Small intestine (tissue), 7 donors: ENCODE measurements at regions not wholly inside any gene's neighbourhood (a gene's known extent, or its start where the extent isn't known, plus 50 kb on each side); places are given as distances from the start of the nearest gene placed in this dataset.
"Not testable (repeated sequence)": the region's sequence is repeated elsewhere in the genome, so short reads cannot be mapped to it uniquely, and the experiment has no call there.

Experiments
- DNase-seq, 2 donors: peaks; one replicate each; pipeline versions ENCODE4 v3.0.0 to v3.0.0-alpha.2; 2013
- FAIRE-seq: peaks from 2 replicates; lab custom pipeline; 2012; peaks lifted over from hg19 to GRCh38; lab: Jason Lieb, UNC
- H3K27ac ChIP-seq, 3 donors: one replicate each; pipeline ENCODE4 v1.5.1; 2013; ENCODE audit warnings: low read length in 2 of 3, mild to moderate bottlenecking in 2 of 3, control low read depth in 1 of 3, inconsistent platforms in 1 of 3, low read depth in 1 of 3, moderate library complexity in 1 of 3
- H3K27me3 ChIP-seq, 3 donors: one replicate each; pipeline ENCODE4 v1.6.1; 2013; ENCODE audit warnings: low read length in 3 of 3, inconsistent platforms in 1 of 3; ENCODE audit not compliant: control insufficient read depth in 3 of 3, insufficient read depth in 3 of 3
- H3K36me3 ChIP-seq, 3 donors: one replicate each; pipeline ENCODE4 v1.6.1; 2013; ENCODE audit warnings: low read length in 3 of 3, inconsistent platforms in 1 of 3, low read depth in 1 of 3, mild to moderate bottlenecking in 1 of 3, moderate library complexity in 1 of 3; ENCODE audit not compliant: control insufficient read depth in 3 of 3, insufficient read depth in 2 of 3
- H3K4me1 ChIP-seq, 3 donors: one replicate each; pipeline ENCODE4 v1.6.1; 2013; ENCODE audit warnings: low read length in 2 of 3, inconsistent platforms in 1 of 3, low read depth in 1 of 3, mild to moderate bottlenecking in 1 of 3, moderate library complexity in 1 of 3; ENCODE audit not compliant: control insufficient read depth in 3 of 3, insufficient read depth in 2 of 3
- H3K4me3 ChIP-seq, 3 donors: one replicate each; pipeline ENCODE4 v1.5.1; 2013; ENCODE audit warnings: low read length in 3 of 3, control low read depth in 1 of 3, inconsistent platforms in 1 of 3, low read depth in 1 of 3, mild to moderate bottlenecking in 1 of 3, moderate library complexity in 1 of 3
- H3K9me3 ChIP-seq, 2 donors: one replicate each; pipeline ENCODE4 v1.6.1; 2013; ENCODE audit warnings: low read depth in 1 of 2, low read length in 1 of 2; ENCODE audit not compliant: control insufficient read depth in 2 of 2, insufficient read depth in 1 of 2
- WGBS, 3 donors: extraction: QIAGEN DNeasy Blood & Tissue Kit; methylation state at CpG; one replicate each; pipeline ENCODE4 v1.1.7; 2013; 5-methylcytosine and 5-hydroxymethylcytosine counted together
- donor health status: healthy with polysubstance abuse.
- donor health status: control.
- donor health status: control.
- donor health status: Bipolar disorder and iron deficiency.
- donor health status: healthy.

DNA sequence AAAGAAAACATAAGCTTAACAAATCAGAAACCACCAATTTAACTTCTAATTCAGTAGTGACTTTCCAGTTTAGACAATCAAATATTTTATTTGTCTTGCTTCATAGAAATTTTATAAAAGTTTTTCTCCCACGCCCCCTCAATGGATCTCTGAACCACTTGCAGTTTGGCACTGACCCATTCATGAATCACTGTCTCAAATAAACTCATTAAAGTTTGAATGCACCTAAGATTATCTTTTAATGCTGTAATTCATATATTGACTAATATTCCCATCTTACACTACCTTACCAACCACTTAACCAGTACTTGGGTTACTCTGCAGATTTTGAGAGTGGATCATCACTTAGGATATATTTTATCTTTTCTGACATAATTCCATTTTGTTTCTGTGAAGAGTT lies 880.2 kb downstream of the OTOL1 start:
- H3K27me3 ChIP-seq = no peaks in the 10 kb centered on the region
- H3K27ac ChIP-seq = no peak overlapping the region
- H3K36me3 ChIP-seq = no peaks in the 10 kb centered on the region
- DNase-seq = no peak
- H3K4me3 ChIP-seq = no peak overlapping the region
- no peaks in the 10 kb centered on the region for H3K4me1 ChIP-seq
- H3K9me3 ChIP-seq = peaks cover 0 to 8% of the 10 kb centered on the region in 2 donors
- no peak for FAIRE-seq
- WGBS, 3 donors = 36 to 65% (median 47%) methylated on average over 1 of the region's 1 CpG

DNA sequence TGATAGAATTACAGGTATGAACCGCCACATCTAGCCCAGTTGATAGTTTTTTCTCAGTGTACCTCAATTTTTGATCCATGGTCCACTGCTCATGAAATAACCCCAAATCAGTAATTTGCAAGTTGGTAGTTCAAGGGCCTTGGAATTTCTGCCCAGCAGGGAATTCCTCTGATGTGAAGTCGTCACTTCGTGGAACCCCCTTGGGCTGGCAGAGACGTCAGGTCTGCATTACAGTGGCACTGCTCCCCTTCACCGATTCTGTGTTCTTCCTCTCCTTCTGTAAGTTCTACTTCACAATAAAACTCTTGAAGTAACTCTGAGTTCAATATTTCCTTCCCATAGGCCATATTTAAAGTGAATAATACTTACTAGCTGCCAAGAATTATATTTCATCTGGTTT lies 881.0 kb downstream of the OTOL1 start:
- no peaks in the 10 kb centered on the region for H3K27me3 ChIP-seq
- DNase-seq = no peak

DNA sequence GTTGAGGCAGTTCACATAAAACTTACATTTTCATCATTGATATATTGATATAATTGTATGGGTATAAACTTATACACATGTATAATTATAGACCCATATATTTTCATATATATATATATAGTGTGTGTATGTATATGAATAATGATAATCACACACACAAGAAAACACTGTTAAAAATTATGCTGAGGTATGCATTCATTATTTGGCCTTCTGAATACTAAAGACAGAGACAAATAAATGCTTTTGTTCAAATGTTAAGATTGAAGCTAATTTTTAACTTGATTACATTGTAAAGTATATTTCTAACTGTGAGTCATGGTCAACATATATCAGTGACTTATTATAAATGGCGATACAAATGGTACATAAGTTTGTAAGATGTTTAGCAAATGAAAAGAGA lies 888.8 kb downstream of the OTOL1 start:
- no peak for DNase-seq
- Histone ChIP-seq H3K4me1 (no peaks in the 10 kb centered on the region), H3K4me3 (no peak overlapping the region), H3K27ac (no peak overlapping the region), H3K27me3 (no peaks in the 10 kb centered on the region), H3K9me3 (no peaks in the 10 kb centered on the region), H3K36me3 (no peaks in the 10 kb centered on the region)
- no peak for FAIRE-seq
- WGBS, 3 donors = 71 to 83% (median 79%) methylated on average over 1 of the region's 1 CpG

More for the DNA sequence above, 881.0 kb downstream of the OTOL1 start:
- 85 to 89% (median 87%) methylated on average over 5 of the region's 5 CpGs for WGBS, 3 donors
- no peaks in the 10 kb centered on the region for H3K4me1 ChIP-seq
- H3K27ac ChIP-seq = no peak overlapping the region
- H3K36me3 ChIP-seq = no peaks in the 10 kb centered on the region
- no peak for FAIRE-seq
- no peak overlapping the region for H3K4me3 ChIP-seq
- peaks cover 0 to 8% of the 10 kb centered on the region in 2 donors for H3K9me3 ChIP-seq

DNA sequence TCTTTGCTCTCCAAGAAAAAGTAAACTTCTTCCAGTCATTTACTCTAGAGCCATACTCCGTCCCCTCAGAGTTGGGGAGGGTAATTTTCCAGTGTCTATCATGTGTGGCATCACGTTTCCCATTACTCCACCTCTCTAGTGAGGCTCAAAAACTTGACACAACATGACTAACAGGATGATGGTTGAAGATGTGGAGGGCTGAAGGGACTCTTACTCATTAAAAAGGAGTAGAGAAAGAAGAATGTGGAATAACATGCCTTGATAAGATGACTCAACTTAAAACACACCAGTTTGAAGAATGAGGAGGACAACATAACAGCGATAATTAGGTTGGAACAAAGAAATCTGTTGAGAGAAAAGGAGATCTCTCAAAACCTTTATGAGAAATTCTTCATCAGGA lies 894.3 kb downstream of the OTOL1 start:
- Histone ChIP-seq H3K4me1 (no peaks in the 10 kb centered on the region), H3K9me3 (no peaks in the 10 kb centered on the region), H3K4me3 (no peak overlapping the region), H3K27ac (no peak overlapping the region), H3K36me3 (no peaks in the 10 kb centered on the region), H3K27me3 (no peaks in the 10 kb centered on the region)
- WGBS, 3 donors = 47 to 71% (median 55%) methylated on average over 3 of the region's 3 CpGs
- no peak for FAIRE-seq
- no peak for DNase-seq

DNA sequence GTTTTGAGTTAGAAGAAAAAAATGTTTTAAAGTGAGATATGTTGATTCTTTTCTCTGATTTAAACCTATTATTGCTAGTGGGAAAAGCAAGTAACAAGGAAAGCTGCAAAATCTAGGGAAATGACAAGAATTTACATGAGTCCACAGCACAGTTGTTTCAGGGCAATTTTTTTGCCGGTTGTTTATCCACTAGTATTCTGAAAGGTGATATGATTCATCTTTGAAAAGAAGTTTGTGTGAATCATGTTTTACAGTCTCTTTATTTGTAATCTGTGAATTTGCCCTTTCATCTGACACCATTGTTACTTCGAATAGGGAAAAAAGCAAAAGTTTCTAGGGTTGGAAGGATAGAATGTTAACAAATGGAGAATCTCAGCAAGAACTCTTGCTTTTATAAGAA lies 894.7 kb downstream of the OTOL1 start:
- Histone ChIP-seq H3K9me3 (no peaks in the 10 kb centered on the region), H3K36me3 (no peaks in the 10 kb centered on the region), H3K27me3 (no peaks in the 10 kb centered on the region), H3K4me3 (no peak overlapping the region), H3K27ac (no peak overlapping the region), H3K4me1 (no peaks in the 10 kb centered on the region)
- DNase-seq (no peak), FAIRE-seq (no peak)
- WGBS, 3 donors = 63 to 74% (median 71%) methylated on average over 2 of the region's 2 CpGs

DNA sequence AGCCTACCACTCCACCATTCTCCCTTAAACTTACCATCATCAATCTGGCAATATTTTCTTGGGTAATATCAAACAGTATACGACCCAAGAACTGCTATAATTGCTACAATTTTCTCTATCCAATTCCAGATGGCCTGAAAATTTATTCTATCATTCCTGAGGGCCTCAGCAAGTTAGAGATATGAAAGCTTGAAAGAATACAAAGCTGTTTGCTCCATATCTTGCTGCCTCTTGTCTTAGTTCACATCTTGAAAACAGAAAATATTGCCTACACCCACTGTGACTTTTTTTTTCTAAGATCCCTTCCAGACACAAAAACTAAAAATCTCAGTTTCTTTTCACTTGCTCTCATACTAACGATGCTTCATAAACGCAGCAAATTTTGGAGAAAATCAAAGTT lies 898.9 kb downstream of the OTOL1 start:
- Histone ChIP-seq H3K9me3 (peaks cover 0 to 2% of the 10 kb centered on the region in 2 donors), H3K4me1 (no peaks in the 10 kb centered on the region), H3K36me3 (no peaks in the 10 kb centered on the region), H3K27ac (no peak overlapping the region), H3K27me3 (no peaks in the 10 kb centered on the region), H3K4me3 (no peak overlapping the region)
- DNase-seq = no peak
- 71 to 80% (median 76%) methylated on average over 3 of the region's 3 CpGs for WGBS, 3 donors
- no peak for FAIRE-seq

DNA sequence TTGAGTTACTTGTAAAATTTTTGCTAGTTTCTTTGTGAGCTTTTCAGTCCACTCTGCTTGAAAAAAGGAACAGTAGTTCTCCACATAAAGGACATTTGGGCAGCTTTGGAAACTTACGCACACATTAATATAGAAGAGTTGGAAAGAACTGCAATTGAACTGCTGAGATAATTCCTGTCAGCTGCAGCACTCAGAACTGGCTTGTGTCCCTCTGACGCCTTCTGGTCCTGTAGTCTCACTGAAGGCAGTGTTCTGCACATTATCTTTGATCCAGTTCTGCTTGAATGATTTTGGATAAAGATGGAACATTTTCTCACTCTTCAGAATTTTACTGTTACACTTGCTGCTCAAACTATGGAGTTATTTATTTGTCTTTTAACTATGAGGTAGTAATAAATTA lies 901.9 kb downstream of the OTOL1 start:
- Histone ChIP-seq H3K27me3 (no peaks in the 10 kb centered on the region), H3K4me1 (no peaks in the 10 kb centered on the region), H3K4me3 (no peak overlapping the region), H3K36me3 (no peaks in the 10 kb centered on the region), H3K27ac (no peak overlapping the region), H3K9me3 (peaks cover 0 to 2% of the 10 kb centered on the region in 2 donors)
- no peak for FAIRE-seq
- DNase-seq = no peak
- 83 to 84% (median 83%) methylated on average over 2 of the region's 2 CpGs for WGBS, 3 donors

DNA sequence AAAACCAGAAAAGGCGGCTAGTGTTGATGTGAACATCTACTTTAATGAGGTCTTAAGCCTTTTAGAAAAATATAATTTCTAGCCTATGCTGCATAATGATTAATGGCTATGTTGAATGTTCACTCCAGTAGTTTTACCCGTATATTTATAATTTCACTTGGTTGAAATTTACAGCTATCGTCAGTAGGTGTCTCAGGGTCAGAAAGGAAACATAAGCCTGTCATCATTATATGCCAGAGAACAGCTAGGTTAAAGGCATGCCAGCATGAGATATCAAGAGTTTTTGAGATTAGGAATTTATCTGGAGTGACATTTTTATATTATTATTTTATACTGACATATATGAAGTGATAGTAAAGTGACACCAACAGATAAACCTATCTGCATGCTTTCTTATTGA lies 904.1 kb downstream of the OTOL1 start:
- Histone ChIP-seq H3K27ac (no peak overlapping the region), H3K27me3 (no peaks in the 10 kb centered on the region), H3K36me3 (no peaks in the 10 kb centered on the region), H3K9me3 (peaks cover 0 to 4% of the 10 kb centered on the region in 2 donors), H3K4me1 (no peaks in the 10 kb centered on the region), H3K4me3 (no peak overlapping the region)
- WGBS, 3 donors = 32 to 60% (median 43%) methylated on average over 3 of the region's 3 CpGs
- no peak for FAIRE-seq
- DNase-seq = no peak

DNA sequence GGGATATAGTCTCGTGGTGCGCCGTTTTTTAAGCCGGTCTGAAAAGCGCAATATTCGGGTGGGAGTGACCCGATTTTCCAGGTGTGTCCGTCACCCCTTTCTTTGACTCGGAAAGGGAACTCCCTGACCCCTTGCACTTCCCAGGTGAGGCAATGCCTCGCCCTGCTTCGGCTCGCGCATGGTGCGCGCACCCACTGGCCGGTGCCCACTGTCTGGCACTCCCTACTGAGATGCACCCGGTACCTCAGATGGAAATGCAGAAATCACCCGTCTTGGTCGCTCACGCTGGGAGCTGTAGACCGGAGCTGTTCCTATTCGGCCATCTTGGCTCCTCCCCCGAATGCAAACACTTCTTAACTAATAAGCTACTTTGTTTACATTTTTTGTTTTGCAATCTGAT lies 914.9 kb downstream of the OTOL1 start:
- H3K4me1 ChIP-seq, FAIRE-seq, H3K9me3 ChIP-seq, H3K27ac ChIP-seq, H3K4me3 ChIP-seq, DNase-seq, H3K36me3 ChIP-seq, H3K27me3 ChIP-seq: not testable (repeated sequence)
- WGBS, 3 donors = 93 to 94% (median 94%) methylated on average over 10 to 21 of the region's 23 CpGs
